Astrocyte of the hippocampus (primary cell): ENCODE measurements at regions not wholly inside any gene's neighbourhood (a gene's known extent, or its start where the extent isn't known, plus 50 kb on each side); places are given as distances from the start of the nearest gene placed in this dataset.
A peak's percentile ranks its signal among the peaks of the same experiment; 100 is the strongest.

Experiments
- DNase-seq: peaks from one replicate; pipeline ENCODE4 v3.0.0; 2011; ENCODE audit warnings: low read depth, low spot score

GRCh38 chr1:93815366-93816110 lies 63.5 kb downstream of the DNTTIP2 start:
- DNase-seq = peak; percentile 78

- DNase-seq = peak; percentile 38
Measured at GRCh38 chr1:93814795-93815340, 64.1 kb downstream of the DNTTIP2 start.

DNA sequence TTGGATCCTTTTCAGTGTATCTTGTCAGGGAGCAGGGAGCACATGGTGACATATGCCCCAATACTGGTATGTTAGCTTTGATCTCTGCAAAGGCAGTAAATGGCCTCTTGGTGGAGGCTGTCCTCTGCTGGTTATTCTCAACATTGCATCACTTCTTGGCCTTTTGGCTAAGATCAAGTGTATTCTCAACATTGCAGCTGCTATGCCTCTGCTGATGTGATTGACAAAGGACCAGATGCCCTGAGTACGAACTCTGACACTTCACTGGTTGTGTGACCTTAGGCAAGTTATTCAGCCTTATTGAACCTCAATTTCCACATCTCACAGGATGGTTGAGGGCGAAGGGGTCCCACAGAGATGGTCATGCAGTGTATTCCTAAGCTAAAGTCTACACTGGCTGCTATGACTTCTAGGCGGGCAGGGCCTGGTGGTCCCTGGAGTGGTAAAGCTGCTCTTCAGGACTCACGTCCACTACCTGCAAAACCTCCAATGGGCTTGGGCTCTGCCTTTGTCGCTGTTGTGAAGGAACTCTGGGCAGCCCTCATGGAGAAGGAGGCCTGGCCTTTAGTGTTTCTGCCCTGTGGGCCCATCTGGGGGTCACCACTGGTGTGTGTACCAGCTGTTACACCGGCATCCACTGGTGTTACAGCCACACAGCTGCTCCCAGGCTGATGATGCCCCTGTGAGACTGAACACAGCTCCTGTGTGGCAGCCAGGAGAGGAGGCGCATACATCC lies 64.8 kb downstream of the DNTTIP2 start:
- DNase-seq = peak; percentile 90

GRCh38 chr1:93813076-93813475 lies 65.9 kb downstream of the DNTTIP2 start:
- no peak for DNase-seq

- DNase-seq = no peak
Measured at GRCh38 chr1:93811326-93812065, 67.5 kb downstream of the DNTTIP2 start.

- no peak for DNase-seq
Measured at GRCh38 chr1:93810316-93810715, 68.7 kb downstream of the DNTTIP2 start.

- DNase-seq = no peak
Measured at GRCh38 chr1:93808871-93809270, 70.1 kb downstream of the DNTTIP2 start.

- DNase-seq = no peak
Measured at GRCh38 chr1:93807311-93807930, 71.6 kb downstream of the DNTTIP2 start.

DNA sequence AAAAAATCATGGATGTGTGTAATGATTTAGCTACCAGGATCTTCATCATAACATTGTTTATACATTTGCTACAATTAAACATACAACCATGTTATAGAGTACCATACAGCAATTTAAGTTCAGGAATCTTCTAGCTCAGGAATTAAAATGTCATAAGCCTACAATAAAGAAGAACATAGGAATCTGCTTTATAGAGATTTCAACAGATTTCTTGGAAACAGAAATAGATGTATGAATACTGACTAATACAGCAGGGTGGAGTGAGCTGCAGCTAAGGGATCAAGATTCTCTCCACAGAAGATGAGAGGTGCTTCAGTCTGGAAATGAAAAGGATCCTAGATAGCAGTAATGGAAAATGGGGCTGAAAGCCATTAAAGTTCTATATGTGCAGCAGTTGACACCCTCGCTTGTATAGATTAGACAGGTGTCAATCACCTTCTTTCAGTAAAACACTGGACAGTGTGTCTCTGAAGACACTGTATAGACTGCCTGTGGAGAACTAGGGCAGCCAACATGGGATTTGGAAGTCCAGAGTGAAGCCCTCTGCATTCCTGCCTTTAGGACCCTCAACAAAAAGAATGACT lies 73.9 kb downstream of the DNTTIP2 start:
- DNase-seq = no peak

GRCh38 chr1:93804412-93804811 lies 74.6 kb downstream of the DNTTIP2 start:
- peak; percentile 65 for DNase-seq

- DNase-seq = no peak
Measured at GRCh38 chr1:93801471-93801870, 77.5 kb downstream of the DNTTIP2 start.

- DNase-seq = no peak
Measured at GRCh38 chr1:93800856-93801255, 78.2 kb downstream of the DNTTIP2 start.

- peak; percentile 72 for DNase-seq
Measured at GRCh38 chr1:93798291-93798690, 80.7 kb downstream of the DNTTIP2 start.

- no peak for DNase-seq
Measured at GRCh38 chr1:93784538-93784937, 94.5 kb downstream of the DNTTIP2 start.

DNA sequence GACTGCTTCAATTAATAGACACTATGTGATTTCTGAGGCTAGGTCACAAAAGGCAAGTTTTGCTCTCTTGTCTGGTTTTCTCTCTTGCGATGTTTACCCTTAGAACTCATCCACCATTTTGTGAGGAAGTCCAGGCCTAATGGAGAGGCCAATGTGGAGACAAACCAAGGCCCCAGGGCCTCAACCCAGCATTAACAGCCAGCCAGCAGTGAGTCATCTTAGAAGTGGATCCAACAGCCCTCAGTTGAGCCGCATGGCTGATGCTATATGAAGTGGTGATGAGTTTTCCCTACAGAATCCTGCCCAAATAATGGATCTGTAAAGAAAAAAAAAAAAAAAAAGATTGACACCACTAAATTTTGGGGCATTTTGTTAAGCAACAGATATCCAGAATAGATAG lies 95.1 kb downstream of the DNTTIP2 start:
- DNase-seq = no peak

DNA sequence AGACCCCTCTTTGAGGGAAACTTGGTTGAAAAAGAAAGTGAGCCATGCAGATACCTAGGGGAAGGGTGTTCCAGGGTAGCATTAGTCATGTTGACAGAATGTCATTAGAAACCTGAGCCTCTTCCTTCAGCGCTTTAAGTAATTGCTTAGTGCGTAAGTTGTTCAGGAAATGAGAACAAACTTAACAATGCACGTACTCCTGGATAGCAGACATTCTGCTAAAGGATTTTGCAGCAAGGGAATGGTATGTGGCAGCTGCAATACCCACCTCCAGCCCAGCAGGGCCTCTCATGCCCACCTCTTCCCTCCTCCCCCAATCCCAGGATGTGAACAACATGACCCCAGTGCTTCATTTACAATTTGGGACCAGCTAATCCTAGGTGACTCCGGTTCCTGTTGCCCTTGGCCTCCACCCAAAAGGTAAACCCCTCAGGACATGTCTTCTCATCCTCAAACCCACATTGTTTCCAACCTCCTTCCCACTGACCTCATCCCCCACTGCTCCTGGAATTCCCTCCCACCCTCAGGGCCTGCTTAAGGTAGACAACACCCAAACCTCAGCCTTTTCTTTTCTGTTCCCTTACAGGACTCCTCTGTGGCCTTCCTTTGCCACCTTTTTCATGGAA lies 98.0 kb upstream of the BCAR3 start:
- DNase-seq = peak; percentile 57

- no peak for DNase-seq
Measured at GRCh38 chr1:93778457-93778856, 96.8 kb upstream of the BCAR3 start.

DNA sequence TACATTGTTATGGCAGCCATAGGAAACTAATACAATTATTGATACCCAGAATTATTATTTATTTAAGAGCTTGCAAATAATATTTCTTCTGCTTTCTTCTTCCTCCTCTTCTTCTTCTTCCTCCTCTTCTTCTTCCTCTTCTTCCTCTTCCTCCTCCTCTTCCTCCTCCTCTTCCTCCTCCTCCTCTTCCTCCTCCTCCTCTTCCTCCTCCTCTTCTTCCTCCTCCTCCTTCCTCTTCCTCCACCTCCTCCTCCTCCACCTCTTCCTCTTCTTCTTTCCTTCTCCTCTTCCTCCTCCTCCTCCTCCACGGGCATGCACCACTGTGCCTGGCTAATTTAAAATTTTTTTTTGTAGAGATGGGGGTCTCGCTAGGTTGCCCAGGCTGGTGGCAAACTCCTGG lies 95.6 kb upstream of the BCAR3 start:
- no peak for DNase-seq

DNA sequence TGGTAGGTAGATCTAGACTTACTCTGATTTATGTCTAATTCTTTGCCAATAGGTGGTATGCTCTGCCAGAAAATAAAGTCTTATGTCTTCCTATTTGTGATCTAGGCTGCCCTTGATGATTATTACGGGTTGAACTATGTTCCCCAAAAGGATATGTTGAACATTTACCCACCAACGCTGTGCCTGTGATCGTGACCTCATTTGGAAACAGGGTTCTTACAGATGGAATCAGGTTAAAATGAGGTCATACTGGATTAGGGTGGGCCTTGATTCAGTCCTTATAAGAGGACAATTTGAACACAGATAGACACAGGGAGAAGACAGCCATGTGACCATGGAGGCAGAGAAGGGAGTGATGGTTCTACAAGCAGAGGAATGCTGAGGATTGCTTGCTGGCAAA lies 95.1 kb upstream of the BCAR3 start:
- no peak for DNase-seq

DNA sequence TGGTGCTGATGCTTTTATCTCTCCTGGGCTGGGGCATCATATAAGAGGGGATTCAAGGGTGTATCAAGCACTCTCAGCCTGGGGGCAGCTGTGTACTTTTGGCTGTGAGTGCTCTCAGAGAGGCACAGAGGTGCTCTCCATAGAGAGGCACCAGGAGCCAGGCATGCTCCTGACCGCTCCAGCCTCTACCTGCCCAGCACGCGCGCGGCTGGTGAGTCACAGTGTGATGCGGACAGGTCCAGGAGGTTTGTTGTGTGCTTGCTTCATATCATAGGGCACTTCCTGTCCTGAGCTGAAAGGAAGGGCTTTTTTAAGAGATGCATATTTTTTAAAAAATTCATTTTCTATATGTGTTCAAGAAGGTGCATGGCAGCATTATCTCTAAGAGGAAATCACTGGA lies 93.6 kb upstream of the BCAR3 start:
- DNase-seq = no peak

- DNase-seq = peak; percentile 53
Measured at GRCh38 chr1:93774707-93775106, 93.1 kb upstream of the BCAR3 start.
